H1 (cell line): ENCODE measurements at regions not wholly inside any gene's neighbourhood (a gene's known extent, or its start where the extent isn't known, plus 50 kb on each side); places are given as distances from the start of the nearest gene placed in this dataset.

Experiments
- CHD7 ChIP-seq: fragments of 300-600 bp; sonication (generic); IDR thresholded peaks from 2 replicates; pipeline ENCODE4 v1.7.1; 2012; ENCODE audit warnings: low read length, moderate library complexity, mild to moderate bottlenecking, inconsistent platforms; ENCODE audit not compliant: insufficient replicate concordance
- TF ChIP-seq, protein P1 (sequence below): IDR thresholded peaks from 2 replicates; pipeline ENCODE4 v1.6.1; 2011; ENCODE audit warnings: low read length, improper control_type of control experiment

- TF ChIP-seq CHD7, result no peak
- TF ChIP-seq, protein P1, sequence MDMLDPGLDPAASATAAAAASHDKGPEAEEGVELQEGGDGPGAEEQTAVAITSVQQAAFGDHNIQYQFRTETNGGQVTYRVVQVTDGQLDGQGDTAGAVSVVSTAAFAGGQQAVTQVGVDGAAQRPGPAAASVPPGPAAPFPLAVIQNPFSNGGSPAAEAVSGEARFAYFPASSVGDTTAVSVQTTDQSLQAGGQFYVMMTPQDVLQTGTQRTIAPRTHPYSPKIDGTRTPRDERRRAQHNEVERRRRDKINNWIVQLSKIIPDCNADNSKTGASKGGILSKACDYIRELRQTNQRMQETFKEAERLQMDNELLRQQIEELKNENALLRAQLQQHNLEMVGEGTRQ, result no peak
Measured at GRCh38 chr5:160171666-160172065, 52.4 kb upstream of the PWWP2A start (continued).
